Stomach (tissue), 8 donors: ENCODE measurements at regions not wholly inside any gene's neighbourhood (a gene's known extent, or its start where the extent isn't known, plus 50 kb on each side); places are given as distances from the start of the nearest gene placed in this dataset.

Source experiments
- DNase-seq, 2 donors: peaks; one replicate each; pipeline versions ENCODE4 v3.0.0 to v3.0.0-alpha.2; 2013 to 2019
- H3K27ac ChIP-seq, 5 donors: fragments of 200-600 bp in 4 of 5; sonication (generic) in 4 of 5; one replicate each; pipeline ENCODE4 v1.5.1; 2013 to 2019; ENCODE audit warnings: mild to moderate bottlenecking in 1 of 5, moderate library complexity in 1 of 5
- H3K27me3 ChIP-seq, 3 donors: fragments of 200-600 bp; sonication (generic); one replicate each; pipeline ENCODE4 v1.5.1; 2017 to 2019; ENCODE audit warnings: mixed run types in 1 of 3
- H3K36me3 ChIP-seq, 4 donors: fragments of 200-600 bp; sonication (generic); 1 replicate in 3 of 4; 2 replicates in 1 of 4; pipeline ENCODE4 v1.5.1; 2016 to 2019
- H3K4me1 ChIP-seq, 4 donors: fragments of 200-600 bp; sonication (generic); one replicate each; pipeline ENCODE4 v1.5.1; 2016 to 2019
- H3K4me3 ChIP-seq, 4 donors: fragments of 200-600 bp; sonication (generic) in 3 of 4; one replicate each; pipeline ENCODE4 v1.5.1; 2016 to 2019; ENCODE audit warnings: mild to moderate bottlenecking in 1 of 4
- H3K9me3 ChIP-seq, 4 donors: fragments of 200-600 bp; sonication (generic); one replicate each; pipeline ENCODE4 v1.5.1; 2016 to 2019
- EP300 ChIP-seq: sonication (generic); formaldehyde crosslinking; IDR thresholded peaks from one replicate; pipeline ENCODE4 v1.6.1; 2017; ENCODE audit warnings: antibody characterized with exemption
- POLR2A ChIP-seq, 4 donors: fragments of 450-650 bp; IDR thresholded peaks; one replicate each; pipeline ENCODE4 v1.6.1; 2016; ENCODE audit warnings: antibody characterized with exemption in 4 of 4, control low read depth in 2 of 4, mild to moderate bottlenecking in 1 of 4, moderate library complexity in 1 of 4
- POLR2AphosphoS5 ChIP-seq, 3 donors: sonication (generic); formaldehyde crosslinking; IDR thresholded peaks; one replicate each; pipeline ENCODE4 v1.6.1; 2016; ENCODE audit warnings: antibody characterized with exemption in 3 of 3
- WGBS, 5 donors: extraction: QIAGEN DNeasy Blood & Tissue Kit in 3 of 5; methylation state at CpG; one replicate each; pipeline versions ENCODE4 v1.1.5 to v1.1.7; 2013 to 2018; 5-methylcytosine and 5-hydroxymethylcytosine counted together
- intact Hi-C: fragments of 100-400 bp; cut with DNase I; formaldehyde crosslinking; loops from one replicate; pipeline ENCODE4 v1.15.1; 2023; ENCODE audit warnings: low total_unique reads
- TF ChIP-seq, protein P1 (sequence below), 7 experiments: fragments of 450-650 bp in 4 of 7; fragments of 200-600 bp in 3 of 7; sonication (generic) in 3 of 7; IDR thresholded peaks; one replicate each; pipeline ENCODE4 v1.5.1; 2016 to 2019; ENCODE audit warnings: antibody characterized with exemption in 7 of 7, control low read depth in 2 of 7, mild to moderate bottlenecking in 1 of 7
- donor health status: healthy with polysubstance abuse.
- donor health status: Bipolar disorder and iron deficiency.
- donor health status: healthy.

DNA sequence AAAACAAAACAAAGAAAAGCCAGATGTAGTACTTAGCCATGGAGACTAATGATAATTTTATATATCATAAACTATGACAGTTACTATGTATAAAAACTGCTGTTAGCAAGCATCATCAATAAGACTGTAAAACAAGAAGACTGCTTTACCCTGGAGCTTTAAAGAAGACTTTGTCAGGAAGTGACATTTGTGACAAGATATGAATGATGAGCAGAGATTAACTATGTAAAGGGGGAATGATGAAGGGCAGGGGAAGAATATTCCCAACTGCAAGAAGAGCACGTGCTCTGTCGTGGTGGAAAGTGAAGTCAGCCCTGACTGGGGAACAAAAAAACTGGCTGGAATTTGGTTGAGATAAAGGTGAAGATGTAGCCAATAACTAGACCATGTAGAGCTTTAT, 617.1 kb upstream of the AMOT start:
- TF ChIP-seq, protein P1, sequence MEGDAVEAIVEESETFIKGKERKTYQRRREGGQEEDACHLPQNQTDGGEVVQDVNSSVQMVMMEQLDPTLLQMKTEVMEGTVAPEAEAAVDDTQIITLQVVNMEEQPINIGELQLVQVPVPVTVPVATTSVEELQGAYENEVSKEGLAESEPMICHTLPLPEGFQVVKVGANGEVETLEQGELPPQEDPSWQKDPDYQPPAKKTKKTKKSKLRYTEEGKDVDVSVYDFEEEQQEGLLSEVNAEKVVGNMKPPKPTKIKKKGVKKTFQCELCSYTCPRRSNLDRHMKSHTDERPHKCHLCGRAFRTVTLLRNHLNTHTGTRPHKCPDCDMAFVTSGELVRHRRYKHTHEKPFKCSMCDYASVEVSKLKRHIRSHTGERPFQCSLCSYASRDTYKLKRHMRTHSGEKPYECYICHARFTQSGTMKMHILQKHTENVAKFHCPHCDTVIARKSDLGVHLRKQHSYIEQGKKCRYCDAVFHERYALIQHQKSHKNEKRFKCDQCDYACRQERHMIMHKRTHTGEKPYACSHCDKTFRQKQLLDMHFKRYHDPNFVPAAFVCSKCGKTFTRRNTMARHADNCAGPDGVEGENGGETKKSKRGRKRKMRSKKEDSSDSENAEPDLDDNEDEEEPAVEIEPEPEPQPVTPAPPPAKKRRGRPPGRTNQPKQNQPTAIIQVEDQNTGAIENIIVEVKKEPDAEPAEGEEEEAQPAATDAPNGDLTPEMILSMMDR (IDR thresholded peaks at IDR 0.05) = no peak
- no peak for TF ChIP-seq POLR2AphosphoS5 (IDR thresholded peaks at IDR 0.05)
- TF ChIP-seq POLR2A (IDR thresholded peaks at IDR 0.05) = no peak
- no peak for TF ChIP-seq EP300
- no peaks in the 10 kb centered on the region for H3K36me3 ChIP-seq
- DNase-seq = no peak
- H3K4me1 ChIP-seq = no peaks in the 10 kb centered on the region
- peaks cover 0 to 5% (median 0%) of the 10 kb centered on the region in 4 donors for H3K9me3 ChIP-seq
- no peak overlapping the region for H3K4me3 ChIP-seq
- H3K27me3 ChIP-seq = no peaks in the 10 kb centered on the region
- 52 to 87% (median 64%) methylated on average over 2 of the region's 2 CpGs for WGBS, 5 donors
- H3K27ac ChIP-seq = no peak overlapping the region
- intact Hi-C loops = no loop called here

DNA sequence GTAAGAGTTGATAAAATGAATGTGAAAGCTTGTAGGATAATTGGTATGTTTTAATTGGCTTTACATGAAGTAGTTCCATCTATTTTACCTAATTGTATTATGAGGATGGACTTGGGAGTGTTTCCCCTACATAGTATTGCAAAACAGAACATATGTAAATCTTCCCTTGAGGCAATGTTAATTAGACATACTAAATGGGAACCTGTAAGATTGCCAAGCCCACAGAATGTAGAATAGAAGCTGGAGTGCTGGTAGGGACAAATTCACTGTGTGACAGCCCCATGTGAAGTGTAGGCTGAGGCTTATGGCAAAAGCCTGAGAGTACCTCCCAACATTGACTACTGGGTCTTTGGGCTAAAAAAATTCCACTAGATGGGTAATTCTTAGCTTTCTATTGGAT, 615.0 kb upstream of the AMOT start:
- TF ChIP-seq POLR2A (IDR thresholded peaks at IDR 0.05) = no peak
- no peak for TF ChIP-seq POLR2AphosphoS5 (IDR thresholded peaks at IDR 0.05)
- TF ChIP-seq, protein P1 (IDR thresholded peaks at IDR 0.05) = no peak
- no peak for TF ChIP-seq EP300

DNA sequence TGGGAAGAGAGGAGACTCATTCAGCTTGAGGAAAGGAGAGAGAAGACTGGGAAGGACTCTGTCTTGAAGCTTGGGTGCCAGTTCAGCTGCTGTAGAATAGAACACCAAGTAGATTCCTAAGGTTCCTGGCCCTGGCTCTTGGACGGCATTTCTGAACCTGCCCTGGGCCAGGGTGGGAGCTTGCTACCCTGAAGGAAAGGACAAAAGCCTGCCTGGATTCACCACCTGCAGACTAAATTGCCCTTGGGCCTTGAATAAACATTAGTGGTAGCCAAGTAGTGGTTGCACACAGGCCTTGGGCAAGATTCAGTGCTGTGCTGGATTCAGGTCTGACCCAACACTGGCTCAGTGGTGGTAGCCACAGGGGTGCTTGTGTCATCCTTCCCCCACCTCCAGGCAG, 588.4 kb upstream of the AMOT start:
- DNase-seq = no peak
- Histone ChIP-seq H3K4me1 (no peaks in the 10 kb centered on the region), H3K27me3 (no peaks in the 10 kb centered on the region), H3K9me3 (no peaks in the 10 kb centered on the region), H3K27ac (no peak overlapping the region), H3K4me3 (no peak overlapping the region), H3K36me3 (no peaks in the 10 kb centered on the region)
- intact Hi-C loops = no loop called here
- 85 to 100% (median 100%) methylated on average over 1 of the region's 1 CpG for WGBS, 5 donors
- TF ChIP-seq EP300 (no peak), POLR2A (IDR thresholded peaks at IDR 0.05) (no peak), POLR2AphosphoS5 (IDR thresholded peaks at IDR 0.05) (no peak)
- TF ChIP-seq, protein P1 (IDR thresholded peaks at IDR 0.05) = no peak

More for the DNA sequence above, 615.0 kb upstream of the AMOT start:
- no peaks in the 10 kb centered on the region for H3K27me3 ChIP-seq
- intact Hi-C loops = no loop called here
- H3K27ac ChIP-seq = no peak overlapping the region
- no peak for DNase-seq
- peaks cover 0 to 5% (median 0%) of the 10 kb centered on the region in 4 donors for H3K9me3 ChIP-seq
- H3K4me1 ChIP-seq = no peaks in the 10 kb centered on the region
- no peak overlapping the region for H3K4me3 ChIP-seq
- H3K36me3 ChIP-seq = no peaks in the 10 kb centered on the region

DNA sequence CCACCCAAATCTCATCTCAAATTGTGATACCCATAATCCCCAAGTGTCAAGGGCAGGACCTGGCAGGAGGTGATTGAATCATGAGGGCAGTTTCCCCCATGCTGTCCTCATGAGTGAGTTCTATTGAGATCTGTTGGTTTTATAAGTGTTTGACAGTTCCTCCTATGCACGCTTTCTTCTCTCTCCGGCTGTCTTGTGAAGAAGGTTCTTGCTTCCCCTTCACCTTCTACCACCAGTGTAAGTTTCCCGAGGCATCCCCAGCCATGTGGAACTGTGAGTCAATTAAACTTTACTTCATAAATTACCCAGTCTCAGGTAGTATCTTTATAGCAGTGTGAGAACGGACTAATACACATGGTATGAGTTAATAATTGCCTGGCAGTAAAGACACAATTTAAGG, 581.7 kb upstream of the AMOT start:
- no peaks in the 10 kb centered on the region for H3K9me3 ChIP-seq
- H3K27ac ChIP-seq = no peak overlapping the region
- TF ChIP-seq POLR2A (IDR thresholded peaks at IDR 0.05) (no peak), EP300 (no peak), POLR2AphosphoS5 (IDR thresholded peaks at IDR 0.05) (no peak)
- TF ChIP-seq, protein P1 (IDR thresholded peaks at IDR 0.05) = no peak
- 70 to 83% (median 74%) methylated on average over 4 of the region's 4 CpGs for WGBS, 5 donors
- no peaks in the 10 kb centered on the region for H3K36me3 ChIP-seq
- intact Hi-C loops = no loop called here
- no peak overlapping the region for H3K4me3 ChIP-seq
- no peaks in the 10 kb centered on the region for H3K4me1 ChIP-seq
- no peaks in the 10 kb centered on the region for H3K27me3 ChIP-seq
- no peak for DNase-seq
